ENCODE measurements at regions not wholly inside any gene's neighbourhood (a gene's known extent, or its start where the extent isn't known, plus 50 kb on each side); places are given as distances from the start of the nearest gene placed in this dataset.

GRCh38 chr9:126235336-126236243 lies 91.0 kb upstream of the MVB12B start:
- no peak for TF ChIP-seq ATF3 (IDR thresholded peaks at IDR 0.05)
- no peak for TF ChIP-seq CTCF (IDR thresholded peaks at IDR 0.05 in 2 of 3, conservative IDR thresholded peaks at IDR 0.05 in 1 of 3; ENCODE audit: borderline replicate concordance in 1 of 3, insufficient read depth in 1 of 3, low read depth in 2 of 3, low read length in 2 of 3)
- TF ChIP-seq CEBPB (IDR thresholded peaks at IDR 0.05; ENCODE audit: low read depth) = no peak

Data from HCT116 (cell line).